OCI-LY1 (cell line): ENCODE measurements at regions not wholly inside any gene's neighbourhood (a gene's known extent, or its start where the extent isn't known, plus 50 kb on each side); places are given as distances from the start of the nearest gene placed in this dataset.

ENCODE experiments used
- EZH2 ChIP-seq: fragments of 200-600 bp; sonication (generic), shearing (Covaris generic); IDR thresholded peaks from 2 replicates; pipeline ENCODE4 v1.8.0; 2017; ENCODE audit warnings: borderline replicate concordance, mixed run types, mild to moderate bottlenecking, antibody characterized with exemption, low read length, moderate library complexity, mixed read lengths
- TF ChIP-seq, protein P1 (sequence below): fragments of 200-600 bp; sonication (generic), shearing (Covaris generic); IDR thresholded peaks from 2 replicates; pipeline ENCODE4 v1.5.1; 2017; ENCODE audit warnings: mild to moderate bottlenecking, antibody characterized with exemption, low read length, moderate library complexity, mixed read lengths

- TF ChIP-seq, protein P1, sequence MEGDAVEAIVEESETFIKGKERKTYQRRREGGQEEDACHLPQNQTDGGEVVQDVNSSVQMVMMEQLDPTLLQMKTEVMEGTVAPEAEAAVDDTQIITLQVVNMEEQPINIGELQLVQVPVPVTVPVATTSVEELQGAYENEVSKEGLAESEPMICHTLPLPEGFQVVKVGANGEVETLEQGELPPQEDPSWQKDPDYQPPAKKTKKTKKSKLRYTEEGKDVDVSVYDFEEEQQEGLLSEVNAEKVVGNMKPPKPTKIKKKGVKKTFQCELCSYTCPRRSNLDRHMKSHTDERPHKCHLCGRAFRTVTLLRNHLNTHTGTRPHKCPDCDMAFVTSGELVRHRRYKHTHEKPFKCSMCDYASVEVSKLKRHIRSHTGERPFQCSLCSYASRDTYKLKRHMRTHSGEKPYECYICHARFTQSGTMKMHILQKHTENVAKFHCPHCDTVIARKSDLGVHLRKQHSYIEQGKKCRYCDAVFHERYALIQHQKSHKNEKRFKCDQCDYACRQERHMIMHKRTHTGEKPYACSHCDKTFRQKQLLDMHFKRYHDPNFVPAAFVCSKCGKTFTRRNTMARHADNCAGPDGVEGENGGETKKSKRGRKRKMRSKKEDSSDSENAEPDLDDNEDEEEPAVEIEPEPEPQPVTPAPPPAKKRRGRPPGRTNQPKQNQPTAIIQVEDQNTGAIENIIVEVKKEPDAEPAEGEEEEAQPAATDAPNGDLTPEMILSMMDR = no peak
- no peak for TF ChIP-seq EZH2
Measured at GRCh38 chr13:29684441-29684840, 89.0 kb upstream of the SLC7A1 start.
